HG03095 (cell line): ENCODE measurements at regions not wholly inside any gene's neighbourhood (a gene's known extent, or its start where the extent isn't known, plus 50 kb on each side); places are given as distances from the start of the nearest gene placed in this dataset.

ENCODE experiments used
- ATAC-seq: cut with Tn5 transposase; IDR thresholded peaks from one replicate; pipeline ENCODE4 v1.9.1; 2021; ENCODE audit warnings: moderate library complexity; ENCODE audit not compliant: unreplicated experiment

DNA sequence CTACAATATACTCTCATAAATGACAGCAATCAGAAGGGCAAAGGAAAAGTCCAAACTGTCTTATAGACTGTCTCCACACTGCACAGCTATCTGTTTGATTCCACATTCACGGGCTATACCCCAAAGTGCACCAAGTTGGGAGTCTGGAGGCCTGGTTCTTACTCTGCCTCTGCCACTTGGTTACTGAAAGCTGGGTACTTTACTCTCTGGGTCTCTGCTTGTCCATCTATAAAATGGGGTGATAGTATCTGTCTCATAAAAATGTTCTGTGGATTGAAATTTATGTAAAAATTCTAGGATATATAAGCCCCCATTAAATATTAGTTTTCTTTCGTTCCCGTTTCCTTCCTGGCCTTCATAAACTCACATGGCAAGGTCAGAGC lies 86.5 kb downstream of the CD164 start:
- no peak for ATAC-seq

DNA sequence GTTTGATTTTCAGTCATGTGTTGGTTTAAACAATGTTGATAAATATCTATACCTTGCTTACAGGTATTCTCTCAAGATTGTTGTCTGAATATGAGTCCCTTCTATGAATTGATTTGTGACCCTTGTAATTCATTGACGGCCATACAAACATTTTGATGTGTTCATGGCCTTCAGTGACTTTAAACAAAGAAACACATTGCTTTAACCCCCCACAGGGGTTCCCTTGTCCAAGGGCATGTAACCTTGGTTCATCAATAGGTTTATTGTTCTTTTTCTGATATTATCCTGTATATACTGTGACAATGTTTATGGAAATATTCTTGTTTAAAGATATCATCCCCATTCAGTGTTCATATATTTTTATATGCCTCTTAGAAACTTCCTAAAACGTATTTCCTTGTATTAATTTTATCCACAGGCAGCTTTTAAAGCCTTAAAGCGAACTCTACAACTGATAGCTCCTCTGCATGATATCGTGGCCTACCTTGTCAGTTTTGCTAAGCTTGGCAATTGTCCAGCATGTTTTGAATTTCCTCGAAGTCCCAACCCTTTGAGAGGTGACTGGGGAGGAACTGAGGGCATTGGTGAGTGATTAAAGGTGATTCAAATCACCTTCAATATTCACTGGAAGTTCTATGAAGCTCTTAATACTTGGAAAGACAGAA lies 87.0 kb downstream of the CD164 start:
- no peak for ATAC-seq

DNA sequence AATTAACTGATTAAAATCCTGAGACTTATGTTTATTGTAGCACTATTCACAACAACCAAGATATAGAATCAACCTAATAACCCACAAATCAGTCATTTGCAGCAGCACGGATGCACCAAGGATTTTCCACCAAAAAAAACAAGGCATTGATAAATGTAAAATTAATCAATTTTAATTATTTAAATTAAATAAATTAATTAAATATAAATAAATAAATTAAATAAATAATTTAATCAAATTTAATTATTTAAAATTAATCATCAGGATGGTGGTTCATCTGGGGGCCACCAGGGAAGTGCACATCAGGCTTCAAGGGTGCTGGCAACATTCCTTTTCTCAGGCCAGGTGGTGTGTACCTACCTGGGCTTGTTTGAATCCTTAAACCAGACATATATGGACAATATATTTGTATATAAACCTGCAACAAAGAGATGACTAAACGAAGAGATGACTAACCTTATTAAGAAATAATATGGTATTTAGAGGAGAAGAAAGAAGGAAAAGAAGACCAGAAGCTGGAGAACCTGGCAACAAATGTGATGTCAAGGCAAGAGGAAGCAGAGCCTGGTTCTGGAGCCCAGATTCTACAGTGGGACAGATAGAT lies 89.2 kb downstream of the CD164 start:
- ATAC-seq = no peak

DNA sequence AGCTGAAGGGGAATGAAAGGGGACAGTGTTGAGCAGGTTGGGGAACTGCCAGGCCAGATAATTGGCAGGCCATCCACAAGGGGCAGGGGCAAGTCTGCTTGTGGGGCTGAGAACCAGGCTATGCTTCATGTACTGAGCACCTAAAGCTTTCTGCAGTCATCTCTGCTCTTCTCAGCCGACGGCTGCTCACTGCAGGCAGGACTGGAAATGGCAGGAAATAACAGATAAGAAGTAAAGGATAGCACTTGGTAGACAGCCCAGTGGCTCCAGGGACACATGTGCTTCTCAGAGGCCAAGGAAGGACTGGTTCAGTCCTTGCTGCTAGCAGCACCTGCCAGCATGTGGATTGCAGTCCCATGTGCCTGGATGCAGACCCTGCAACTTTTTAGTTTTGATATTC lies 89.8 kb downstream of the CD164 start:
- ATAC-seq = no peak

DNA sequence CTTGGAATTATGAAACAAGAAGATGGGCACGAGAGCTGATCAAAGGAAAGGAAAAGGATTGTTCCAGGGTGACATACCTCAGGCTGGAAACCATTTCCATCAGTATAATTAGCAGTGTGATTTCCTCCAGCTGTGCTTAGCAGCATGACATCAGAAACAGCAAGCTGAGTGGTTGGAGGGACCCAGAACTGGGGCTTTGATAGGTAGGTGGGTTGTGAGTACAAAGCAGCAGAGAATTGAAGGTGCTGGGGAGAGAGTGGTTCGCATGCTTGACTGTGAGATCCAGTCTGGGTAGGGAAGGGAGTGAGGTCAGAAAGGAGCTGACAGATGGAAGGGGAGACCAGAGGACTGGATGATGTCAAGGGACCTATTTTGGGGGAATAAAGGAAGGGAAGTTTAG lies 90.4 kb downstream of the CD164 start:
- ATAC-seq = no peak

DNA sequence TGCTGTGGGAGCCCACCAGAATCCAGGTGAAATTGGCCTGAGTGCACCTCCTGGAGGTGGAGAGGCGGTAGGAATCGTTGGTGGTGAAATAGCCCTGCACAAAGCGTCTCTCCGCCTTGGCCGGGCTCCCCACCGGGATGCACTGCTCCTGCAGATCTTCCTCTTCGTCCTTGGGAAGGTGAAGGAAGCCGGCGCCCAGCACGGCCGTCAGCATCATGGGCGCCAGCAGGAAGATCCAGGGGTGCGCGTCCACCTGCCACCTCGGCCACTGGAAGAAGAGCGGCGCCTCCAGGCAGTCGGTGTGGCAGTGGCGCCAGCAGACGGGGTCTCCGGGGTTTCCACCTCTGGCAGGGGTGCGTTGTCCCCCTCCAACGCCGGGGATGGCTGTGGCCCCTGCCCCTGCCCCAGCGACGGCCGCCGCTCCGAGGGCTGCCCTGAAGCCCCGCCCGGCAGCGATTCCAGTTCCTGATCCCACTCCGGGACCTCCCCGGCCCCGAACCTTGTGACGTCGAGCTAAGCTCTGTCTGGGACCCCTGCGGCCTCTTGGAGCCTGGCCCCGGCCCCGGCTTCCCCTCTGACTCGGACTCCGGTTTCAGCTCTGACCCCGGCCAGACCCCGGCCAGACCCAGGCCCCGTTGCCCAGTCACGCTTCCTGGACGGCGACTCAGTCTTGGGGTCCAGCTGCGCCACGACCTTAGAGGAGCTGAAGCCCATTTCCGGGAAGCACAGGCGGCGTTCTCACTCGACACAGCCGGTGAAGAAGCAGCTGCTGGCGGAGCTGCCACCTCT lies 91.9 kb downstream of the CD164 start:
- ATAC-seq = no peak

DNA sequence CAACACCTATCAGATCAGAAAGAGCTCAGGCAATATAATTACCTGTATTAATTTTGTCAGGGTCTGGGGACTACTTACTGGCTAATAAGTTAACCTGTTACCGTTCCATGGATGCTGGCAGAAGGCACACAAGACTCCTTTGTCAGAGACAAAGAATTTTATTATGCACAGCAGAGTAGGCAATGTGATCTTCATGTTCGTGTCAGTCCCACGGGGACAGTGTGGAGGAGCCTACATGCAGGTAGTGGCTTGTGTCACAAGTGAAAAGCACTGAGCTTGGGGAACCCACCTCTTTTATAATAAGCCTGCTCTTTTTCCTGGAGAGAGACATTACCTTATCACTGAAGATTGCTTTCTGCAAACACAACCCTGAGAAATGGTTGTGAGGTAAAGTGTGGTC lies 96.9 kb downstream of the CD164 start:
- no peak for ATAC-seq

DNA sequence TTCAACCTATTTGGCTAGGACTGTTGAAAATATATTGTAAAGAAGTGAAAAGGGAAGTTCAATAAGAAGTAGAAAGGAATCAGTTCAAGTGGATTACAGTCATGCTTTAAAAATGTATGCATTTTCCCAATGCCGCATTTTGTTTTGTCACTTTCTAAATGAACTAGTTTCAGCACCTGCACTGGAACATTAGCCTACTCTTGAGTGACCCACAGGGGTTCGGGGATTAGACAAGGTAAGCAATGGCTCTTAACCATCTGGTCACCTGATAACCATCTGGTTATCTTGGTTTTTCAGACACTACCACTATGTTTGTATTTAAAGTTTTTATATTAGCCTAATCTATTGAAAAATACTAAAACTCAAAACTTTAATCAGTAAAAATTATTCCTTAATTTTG lies 97.6 kb downstream of the CD164 start:
- ATAC-seq = no peak

DNA sequence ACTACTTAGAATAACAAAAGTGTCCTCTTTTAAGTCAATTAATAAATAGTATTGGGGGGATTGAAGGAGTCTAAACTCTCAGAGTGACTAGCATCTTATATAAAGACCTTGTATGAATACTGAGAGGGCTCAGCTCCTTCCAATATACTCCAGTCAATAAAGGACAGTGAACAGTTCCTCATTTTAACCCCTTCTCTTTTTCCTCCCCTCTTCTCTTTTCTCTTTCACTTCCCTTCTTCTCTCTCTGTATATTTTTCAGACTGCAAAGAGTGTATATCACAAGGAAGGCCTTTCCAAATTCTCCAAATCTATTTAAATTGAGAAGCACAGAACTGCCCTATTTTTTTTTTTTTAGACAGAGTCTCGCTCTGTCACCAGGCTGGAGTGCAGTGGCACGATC lies 99.5 kb downstream of the CD164 start:
- no peak for ATAC-seq

DNA sequence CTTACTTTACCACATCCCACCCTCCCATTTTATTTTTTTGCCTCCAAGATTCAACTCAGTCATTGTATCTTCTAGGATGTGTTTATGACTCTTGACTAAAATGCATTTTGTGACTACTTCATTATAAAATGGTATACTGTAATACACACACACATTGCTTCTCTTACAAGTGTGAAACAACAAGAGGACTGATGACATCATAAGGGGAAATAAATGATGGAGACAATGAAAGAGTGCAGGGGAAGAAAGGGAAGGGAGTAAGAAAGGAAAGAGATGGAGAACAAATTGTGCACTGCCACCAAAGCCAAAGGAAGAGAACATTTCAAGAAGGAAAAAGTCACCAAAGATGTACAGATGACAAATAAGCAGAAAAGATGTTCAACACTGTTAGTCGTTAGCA lies 102.6 kb downstream of the CD164 start:
- no peak for ATAC-seq

DNA sequence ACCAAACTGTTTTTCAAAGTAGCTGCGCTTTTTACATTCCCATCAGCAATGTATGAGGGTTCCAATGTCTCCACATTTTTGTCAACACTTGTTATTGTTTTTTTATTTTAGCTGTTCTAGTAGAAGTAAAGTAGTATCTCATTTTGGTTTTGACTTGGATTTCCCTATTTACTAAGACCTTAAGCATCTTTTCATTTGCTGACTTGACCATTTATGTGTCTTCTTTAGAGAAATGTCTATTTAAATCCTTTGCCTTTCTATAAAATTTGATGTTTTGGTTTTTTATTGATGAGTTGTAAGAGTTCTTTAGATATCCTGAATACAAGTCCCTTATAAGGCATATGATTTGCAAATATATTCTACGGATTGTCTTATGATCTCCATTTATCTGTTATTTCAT lies 110.6 kb downstream of the CD164 start:
- no peak for ATAC-seq

DNA sequence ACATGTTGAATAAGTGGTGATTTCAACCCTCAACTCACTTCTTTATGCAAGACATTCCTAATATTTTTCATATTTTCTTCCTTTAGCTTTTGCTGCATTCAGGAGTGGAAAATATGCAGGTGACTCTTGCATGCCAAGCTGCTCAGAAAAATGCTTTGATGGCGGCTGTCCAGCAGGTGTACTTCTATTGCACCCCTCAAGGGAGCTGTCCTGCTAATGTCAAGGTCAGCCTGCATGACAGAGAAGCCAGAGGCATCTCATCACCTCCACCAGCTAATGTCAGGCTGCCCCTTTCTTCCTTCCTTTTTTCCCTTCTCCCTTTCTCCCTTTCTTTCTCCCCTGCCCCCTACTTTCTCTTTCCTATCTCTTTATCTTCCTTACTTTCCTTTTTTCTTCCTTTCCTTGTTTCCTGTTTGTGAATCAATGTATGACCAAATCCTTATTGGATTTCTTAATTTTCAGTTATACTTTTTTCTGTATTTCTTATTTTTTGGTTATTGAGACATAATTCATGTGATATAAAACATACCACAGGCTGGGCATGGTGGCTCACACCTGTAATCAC lies 112.2 kb downstream of the CD164 start:
- ATAC-seq = no peak

DNA sequence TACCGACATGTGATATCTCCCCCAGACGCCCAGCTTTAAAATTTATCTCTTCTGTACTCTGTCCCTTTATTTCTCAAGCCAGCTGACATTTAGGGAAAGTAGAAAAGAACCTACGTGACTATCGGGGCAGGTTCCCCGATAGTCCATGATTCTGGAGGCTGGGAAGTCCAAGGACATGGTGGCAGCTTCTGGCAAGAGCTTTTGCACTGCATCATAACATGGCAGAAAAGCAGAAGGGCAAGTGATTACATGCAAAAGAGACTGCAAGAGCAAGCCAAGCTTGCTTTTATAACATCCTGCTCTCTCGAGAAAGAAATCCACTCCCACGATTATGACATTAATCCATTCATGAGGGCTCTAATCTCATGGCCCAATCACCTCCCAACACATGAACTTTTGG lies 113.2 kb downstream of the CD164 start:
- no peak for ATAC-seq

DNA sequence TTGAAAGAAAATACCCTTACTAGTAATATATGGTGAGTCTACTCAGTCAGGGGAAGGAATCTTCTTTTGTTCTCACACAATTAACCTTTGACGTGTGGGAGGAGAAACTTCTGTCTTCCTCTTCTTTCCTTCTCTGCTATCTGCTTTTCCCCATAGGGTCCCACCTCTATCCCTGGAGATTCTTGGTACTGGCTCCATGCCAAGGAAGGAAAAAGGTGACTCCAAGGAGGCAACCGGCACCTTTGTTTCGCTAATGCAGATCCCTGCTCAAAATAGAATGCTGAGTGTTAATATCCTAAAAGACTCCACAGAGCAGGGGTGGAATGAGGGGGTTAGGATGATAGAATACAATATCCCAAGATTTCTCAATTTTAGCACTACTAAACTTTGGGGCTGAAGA lies 116.7 kb downstream of the CD164 start:
- ATAC-seq = no peak

DNA sequence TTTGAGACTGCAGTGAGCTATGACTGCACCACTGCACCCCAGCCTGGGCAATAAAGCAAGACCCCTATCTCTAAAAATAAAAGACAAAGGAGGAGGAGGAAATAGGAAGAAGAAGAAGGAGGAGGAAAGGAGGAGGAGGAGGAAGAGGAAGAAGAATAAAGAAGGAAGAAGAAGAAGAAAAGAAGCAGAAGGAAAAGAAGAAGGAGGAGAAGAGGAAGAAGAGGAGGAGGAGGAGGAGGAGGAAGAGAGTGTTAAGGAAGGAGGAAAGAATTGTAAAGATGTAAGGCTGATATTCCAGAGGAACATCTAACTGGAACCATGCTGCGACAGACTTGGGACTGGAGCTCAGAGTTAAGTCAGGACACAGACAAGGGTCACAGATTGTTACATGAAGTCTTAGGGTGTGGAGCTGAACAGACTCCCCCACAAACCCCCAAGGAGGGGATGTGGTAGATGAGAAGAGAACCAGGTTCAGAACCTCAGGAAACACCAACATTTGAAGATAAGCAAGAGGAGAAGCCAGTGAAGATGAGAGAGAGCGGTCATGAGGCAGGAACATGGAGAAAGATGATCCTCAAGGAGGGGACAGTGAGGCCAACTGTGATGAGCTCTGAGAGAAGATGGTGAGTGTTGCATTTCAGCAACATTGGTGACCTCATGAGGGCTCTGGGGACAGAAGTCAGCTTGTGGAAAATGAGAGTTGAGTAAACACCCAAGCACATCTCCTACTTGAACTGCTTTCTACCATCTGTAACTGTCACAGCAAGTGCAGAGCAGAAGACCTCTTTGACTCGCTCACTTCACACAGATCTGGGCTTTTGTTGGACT lies 118.2 kb downstream of the CD164 start:
- no peak for ATAC-seq

DNA sequence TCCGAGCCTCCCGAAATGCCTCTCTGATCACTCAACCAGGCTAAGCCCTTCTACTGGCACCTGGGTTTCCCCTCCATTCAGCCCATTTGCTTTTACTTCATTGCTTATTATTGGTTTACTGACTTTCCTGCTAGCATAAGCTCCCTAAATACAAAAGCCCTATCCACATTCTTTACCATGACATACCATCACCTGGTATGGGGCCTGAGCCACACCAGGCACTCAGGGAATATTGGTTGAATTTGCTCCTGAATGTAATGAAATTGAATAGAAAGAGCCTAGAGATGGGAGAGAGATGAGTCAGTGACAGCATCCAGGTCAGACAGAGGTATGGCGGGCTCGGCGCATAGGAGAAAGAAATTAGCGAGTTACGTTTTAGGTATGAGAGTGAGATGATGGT lies 120.0 kb downstream of the CD164 start:
- ATAC-seq = no peak

DNA sequence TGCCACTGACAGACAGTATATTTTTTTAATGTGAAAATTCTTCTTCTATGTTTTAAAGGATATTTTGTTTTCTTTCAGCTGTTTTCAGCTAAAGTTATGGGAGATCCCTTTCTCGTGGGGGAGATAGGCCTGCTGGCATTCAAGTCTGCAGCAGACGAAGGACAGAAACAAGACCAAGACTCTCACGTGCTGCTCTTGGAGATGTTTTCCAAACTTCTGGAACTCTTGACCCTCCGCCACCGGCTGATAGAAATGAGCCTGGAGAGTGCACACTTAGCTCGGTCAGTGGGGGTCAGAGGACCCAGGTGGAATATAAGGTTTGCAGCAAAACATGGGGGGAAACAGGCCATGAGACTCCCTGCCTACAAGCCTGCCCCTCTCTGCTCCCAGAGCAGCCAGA lies 120.5 kb downstream of the CD164 start:
- no peak for ATAC-seq

DNA sequence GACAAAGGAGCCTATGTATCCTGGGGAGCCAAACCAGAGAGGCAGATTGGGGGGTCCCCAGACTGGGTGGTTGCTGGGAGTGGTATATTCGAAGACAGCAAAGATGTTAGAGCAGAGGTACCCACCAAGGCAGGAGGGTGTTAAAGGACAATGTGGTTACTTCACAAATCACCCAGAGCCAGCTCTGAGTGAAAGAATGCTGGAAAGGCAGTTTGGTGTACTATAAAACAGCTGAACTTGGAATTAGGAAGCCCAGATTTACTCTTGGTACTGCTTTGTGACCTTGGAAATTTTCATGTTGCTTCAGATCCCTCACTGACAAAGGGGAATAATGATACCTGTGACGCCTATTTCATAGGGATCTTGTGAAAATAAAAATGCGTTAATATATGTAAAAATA lies 121.6 kb downstream of the CD164 start:
- no peak for ATAC-seq

DNA sequence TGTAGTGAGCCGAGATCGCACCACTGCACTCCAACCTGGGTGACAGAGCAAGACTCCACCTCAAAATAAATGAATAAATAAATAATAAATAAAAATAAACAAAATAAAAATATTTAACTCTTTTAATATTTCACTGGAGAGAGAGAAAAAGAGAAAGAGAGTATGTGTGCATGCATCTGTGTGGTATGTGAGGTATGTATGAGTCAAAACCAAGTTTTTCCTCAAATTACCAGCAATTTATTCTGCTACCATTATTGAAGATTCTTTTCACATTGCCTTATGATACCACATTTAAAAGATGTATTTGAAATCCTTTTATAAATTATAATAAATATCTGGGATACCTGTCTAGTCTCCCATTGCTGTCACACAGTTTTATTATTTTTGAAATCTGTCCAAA lies 122.1 kb downstream of the CD164 start:
- ATAC-seq = no peak

DNA sequence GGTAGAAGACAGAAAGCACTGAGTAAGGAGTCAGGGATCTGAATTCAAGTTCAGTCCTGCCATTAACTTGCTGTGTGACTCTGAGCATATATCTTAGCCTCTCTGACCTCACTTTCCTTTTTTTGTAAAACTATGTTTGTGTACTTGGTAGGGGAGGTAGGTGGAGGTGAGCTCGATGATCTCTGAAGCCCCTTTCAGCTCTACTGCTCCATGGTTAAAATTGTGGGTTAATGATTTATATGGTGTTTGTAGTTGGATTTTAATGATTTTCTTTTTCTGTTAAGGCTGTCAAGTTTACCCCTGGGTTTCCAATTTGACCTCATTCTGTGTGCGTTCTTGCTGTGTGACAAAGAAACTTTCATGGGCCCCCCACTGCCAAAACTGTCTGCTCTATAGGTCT lies 124.1 kb downstream of the CD164 start:
- no peak for ATAC-seq

DNA sequence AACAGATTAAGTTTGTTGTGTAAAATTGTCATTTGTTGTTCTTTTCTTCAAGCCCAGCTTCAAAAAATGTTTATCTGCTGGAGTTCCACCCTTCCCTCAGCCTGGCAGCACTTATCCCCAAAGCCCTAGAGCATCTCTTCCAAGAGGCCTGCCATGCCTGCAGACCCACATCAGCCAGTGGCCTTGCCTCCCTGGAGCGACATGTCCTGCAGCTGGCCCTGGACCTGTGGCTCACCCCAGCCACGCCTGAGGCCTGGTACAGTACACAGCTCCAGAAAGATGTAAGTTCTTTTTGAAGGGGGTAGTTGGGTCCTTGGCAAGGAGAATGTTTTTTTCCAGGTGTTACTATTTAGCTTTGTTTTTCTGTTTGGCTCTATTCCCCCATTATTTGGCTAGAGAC lies 124.8 kb downstream of the CD164 start:
- no peak for ATAC-seq
